ENCODE measurements at regions not wholly inside any gene's neighbourhood (a gene's known extent, or its start where the extent isn't known, plus 50 kb on each side); places are given as distances from the start of the nearest gene placed in this dataset.
"Not testable (repeated sequence)": the region's sequence is repeated elsewhere in the genome, so short reads cannot be mapped to it uniquely, and the experiment has no call there.

DNA sequence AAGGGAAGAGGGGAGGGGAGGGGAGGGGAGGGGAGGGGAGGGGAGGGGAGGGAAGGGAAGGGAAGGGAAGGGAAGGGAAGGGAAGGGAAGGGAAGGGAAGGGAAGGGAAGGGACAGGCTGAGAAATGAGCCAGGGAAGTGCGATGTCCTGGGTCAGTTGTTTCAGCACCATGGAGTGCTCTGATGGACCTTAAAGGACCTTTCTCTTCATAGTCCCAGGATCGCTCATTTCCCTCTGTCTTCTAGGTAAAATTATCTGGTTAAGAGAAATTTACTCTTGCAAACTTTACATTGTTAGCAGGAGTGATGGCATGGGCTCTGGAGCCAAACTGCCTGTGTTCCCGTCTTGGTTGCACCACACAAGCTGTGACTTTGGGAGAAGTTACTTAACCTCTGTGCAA is 357.8 kb downstream of the MATN1 start:
- DNase-seq (ENCODE audit: low read depth, low spot score), result no peak

DNA sequence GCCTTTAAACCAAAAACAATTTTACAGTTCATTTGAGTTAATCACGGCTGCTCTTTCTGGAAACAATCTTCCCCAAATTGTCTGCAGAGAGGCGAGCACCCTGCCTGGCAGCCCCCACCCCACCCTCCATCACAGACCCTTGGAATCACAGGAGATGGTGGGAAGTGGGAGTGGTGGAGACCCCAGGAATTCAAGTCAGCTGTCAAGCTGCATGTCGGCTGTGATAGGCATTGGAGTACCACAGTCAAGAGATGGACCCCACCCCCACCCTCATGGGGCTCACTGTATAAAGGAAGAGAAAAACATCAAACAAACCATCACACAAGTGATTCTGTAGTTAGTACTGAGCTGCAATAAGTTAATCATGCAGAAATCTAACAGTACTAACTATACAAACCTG is 360.4 kb downstream of the MATN1 start:
- no peak for DNase-seq (ENCODE audit: low read depth, low spot score)

DNA sequence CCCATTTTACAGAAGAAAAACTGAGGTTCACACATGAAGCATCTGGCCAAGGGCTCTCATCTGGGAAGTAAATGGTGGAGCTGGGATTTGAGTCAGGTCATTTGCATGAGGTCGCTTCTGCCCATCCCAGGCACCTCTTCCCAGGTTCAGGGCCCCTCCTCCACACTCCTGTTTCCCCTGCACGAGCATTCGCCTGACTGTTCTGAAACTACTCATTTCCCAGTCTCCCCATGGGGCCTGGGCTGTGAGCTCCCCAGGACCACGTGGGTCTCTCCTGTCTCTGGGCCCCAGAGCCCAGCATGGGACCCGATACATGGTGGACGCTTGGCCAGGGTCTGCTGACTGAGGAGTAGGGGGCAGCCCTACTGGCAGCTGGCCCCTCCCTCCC is 360.8 kb downstream of the MATN1 start:
- DNase-seq (ENCODE audit: low read depth, low spot score), result no peak

DNA sequence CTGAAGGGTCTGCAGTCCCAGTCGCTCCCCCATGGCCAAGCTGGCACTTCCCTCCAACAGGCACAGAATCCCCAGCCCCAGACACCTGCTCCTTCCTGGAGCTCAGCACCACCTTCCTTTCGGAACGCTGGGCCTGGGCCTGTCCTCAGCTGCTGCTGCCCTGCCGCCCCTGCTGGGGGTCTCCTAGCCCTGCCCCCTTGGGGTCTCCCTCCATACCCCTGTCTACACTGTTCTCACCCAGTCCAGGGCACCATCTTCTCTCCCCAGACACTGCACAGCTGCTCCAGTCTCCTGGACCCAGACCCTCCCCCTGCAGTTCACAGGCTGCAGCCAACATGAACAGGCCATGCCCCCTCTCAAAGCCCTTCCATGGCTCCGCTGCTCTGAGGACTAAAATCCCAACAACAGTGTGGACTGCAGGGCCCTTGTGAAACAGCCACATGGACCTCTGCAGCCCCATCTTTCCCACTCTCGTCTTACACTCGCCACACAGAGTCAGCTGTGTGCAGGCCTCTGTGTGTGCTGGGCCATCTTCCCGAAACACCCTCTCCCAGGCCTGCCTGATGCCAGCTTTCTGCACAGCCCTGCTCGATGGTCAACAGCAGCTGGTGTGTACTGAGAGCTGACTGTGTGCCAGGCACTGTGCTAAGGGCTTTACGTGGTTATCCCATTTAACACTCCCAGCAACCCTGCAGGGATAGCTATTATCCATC is 361.3 kb downstream of the MATN1 start:
- DNase-seq (ENCODE audit: low read depth, low spot score), result not testable (repeated sequence)

DNA sequence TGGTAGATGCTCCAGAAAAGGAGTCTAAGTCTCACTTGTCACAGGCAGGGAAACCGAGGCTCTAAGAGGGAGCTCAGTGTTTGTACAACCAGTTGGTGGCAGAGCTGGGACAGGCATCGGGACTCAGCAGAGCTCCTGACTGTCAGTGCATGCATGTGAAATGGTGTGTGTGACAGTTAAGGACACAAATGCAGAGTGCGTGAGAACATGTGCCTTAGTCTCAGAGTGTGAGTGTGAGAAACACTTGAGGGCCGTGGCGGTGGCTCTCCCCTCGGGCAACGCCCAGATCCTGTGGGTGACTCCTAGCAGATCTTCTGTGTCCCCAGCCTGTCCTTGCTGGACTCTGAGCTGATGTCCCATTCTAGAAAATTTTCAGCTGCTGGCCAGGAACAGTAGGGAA is 362.6 kb downstream of the MATN1 start:
- DNase-seq (ENCODE audit: low read depth, low spot score), result no peak

DNA sequence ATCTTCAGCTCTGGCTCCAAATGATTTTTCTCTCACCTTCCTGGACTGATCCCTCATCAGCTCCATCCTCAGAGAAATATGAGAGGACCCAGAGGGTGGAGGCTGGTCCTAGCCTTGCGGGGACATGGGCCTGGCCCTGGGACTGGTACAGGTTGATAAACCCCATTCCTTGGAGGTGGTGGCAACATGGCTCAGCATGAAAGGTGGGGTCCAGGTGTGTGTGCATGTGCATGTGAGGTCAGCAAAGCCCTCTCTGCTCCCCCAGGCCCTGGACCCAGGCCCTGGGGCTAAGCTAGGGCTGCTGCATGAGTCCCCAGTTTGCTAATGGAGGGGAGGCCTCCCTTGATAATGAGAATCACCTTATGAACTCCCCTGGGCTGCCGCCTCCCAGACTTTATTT is 363.1 kb downstream of the MATN1 start:
- DNase-seq (ENCODE audit: low read depth, low spot score), result no peak

DNA sequence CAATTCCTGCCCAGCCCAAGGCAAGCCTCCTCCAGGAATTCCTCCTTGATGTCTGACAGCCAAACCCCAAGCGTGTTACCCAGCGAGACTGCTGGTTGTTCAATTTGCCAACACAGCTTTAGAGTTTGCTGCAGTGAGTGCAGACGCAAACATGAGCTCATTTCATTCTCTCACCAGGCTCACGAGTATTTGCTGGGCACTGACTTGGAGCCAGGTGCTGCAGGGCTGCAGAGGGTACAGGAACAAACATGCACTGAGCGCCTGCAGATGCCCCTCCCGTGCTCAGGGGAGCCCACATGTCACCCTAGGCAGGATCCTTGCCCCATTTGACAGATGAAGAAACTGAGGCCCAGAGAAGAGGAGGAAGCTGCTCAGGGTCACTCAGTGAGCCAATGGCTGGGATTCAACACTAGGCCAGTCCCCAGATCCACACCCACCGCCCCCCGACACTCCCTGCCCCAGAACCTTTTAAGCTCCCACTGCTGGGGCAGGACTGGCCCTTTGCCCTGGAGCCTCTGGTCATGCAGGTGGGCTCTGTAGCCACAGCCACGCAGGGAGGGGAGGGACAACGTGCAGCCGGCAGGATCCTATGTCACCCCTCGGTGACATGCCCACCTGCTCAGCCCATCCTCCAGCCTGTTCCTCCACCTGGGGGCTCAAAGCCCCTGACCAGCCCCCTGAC is 363.7 kb downstream of the MATN1 start:
- DNase-seq (ENCODE audit: low read depth, low spot score), result no peak

DNA sequence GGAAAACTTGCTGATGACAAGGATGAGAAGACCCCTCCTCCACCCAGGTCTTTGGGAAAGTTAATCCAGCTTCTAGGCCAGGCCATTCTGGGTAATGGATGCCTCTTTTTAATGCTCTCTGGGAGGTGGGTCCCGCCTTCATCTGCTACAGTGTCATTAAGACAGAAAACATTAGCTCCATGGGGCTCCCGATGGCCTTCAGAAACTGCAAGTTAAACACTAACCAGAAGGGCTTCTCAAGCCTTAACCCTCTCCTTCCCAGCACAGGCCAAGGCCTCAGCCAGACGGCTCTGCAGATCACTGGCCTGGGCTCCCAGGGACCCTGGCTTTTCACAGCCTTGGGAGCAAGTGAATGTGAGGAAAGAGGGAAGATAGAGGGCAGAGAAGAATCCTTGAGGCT is 364.9 kb downstream of the MATN1 start:
- DNase-seq (ENCODE audit: low read depth, low spot score), result no peak

DNA sequence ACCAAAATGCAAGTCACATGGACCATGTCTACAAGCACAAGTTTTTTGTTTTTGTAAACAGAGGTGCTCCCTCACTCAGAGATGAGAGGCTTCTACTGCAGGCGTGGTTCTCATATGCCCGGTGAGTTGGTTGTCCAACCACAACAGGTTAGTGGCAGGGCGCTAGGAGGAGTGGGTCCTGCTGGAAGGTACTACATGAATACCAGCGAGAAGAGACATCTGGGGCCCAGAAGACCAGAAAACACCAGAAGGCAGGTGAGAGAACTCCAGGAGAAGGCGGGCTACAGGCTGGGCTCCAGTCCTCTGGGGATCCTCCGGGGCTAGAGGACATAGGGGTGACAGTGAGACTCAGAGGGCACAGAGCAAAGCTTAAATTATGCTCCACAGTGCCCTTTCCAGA is 366.5 kb downstream of the MATN1 start:
- DNase-seq (ENCODE audit: low read depth, low spot score), result no peak

DNA sequence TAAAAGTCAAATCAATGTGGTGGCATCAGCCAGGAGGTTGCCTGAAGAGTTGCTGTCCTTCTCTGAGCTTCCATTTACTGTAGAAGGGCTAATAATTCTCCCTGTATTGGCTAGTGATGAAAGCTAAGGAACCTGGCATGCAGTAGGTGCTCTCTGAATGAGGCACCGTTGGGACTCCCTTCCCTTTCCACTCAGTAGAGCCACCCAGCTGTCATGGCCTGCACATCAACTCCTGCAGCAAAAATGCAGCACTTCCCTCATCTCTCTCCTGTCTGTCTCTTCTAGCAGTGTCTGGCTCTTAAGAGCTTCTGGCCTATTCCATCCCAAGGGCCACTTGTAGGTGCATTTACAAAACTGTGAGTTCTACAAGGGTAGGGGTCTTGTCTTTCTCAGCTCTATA is 369.0 kb downstream of the MATN1 start:
- DNase-seq (ENCODE audit: low read depth, low spot score), result no peak

DNA sequence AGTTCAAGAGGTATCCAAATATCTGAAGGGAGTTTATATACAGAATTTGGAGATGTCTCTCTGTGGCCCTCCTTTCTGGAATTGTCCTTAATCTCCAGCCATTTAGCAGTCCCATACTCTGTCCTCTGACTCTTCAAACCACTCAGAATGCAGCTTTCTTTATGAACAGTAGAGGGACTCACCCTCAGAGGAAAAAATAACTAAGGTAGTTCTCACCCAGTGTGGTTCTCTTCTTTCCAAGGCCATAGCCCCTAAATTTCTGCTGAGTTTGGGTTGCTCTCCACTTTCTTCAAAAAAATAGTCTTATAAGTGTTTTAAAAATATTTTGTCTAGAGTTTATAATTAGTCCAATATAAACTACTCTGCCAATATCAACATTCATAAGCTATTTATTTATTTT is 369.7 kb downstream of the MATN1 start:
- DNase-seq (ENCODE audit: low read depth, low spot score), result no peak

DNA sequence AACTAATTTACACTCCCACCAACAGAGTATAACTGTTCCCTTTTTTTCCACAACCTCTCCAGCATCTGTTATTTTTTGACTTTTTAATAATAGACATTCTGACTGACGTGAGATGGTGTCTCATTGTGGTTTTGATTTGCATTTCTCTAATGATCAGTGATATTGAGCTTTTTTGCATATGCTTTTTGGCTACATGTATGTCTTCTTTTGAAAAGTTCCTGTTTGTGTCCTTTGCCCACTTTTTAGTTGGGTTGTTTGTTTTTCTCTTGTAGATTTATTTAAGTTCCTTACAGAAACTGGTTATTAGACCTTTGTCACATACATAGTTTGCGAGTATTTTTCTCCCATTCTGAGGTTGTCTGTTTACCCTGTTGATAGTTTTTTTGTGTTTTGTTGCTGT is 375.2 kb downstream of the MATN1 start:
- no peak for DNase-seq (ENCODE audit: low read depth, low spot score)

DNA sequence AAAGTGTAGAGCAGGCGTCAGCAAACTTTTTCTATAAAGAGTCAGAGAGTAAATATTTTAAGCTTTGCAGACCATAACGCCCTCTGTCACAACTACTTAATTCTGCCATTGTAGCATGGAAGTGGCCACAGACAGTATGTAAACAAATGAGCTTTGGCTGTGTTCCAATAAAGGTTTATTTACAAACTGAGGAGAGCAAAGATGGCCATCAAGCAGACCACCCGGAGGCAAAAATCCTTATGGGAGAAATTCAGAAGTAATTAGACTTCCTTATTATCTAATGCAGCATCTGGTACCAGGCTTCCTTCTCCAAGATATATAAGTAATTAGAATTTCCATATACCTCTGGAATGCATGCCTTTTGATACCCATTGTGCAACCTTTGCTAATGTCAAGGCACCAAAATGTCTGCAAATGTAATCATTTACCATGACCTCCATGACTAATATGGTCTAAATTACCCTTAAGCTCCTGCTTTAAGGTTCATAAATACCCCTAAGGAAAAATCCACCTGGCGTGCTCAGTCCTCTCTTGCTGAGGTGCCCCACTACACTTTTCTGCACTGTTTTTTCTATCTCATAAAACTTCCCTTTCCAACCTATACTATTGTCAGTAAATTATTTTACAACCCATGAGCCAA is 377.8 kb downstream of the MATN1 start:
- no peak for DNase-seq (ENCODE audit: low read depth, low spot score)

DNA sequence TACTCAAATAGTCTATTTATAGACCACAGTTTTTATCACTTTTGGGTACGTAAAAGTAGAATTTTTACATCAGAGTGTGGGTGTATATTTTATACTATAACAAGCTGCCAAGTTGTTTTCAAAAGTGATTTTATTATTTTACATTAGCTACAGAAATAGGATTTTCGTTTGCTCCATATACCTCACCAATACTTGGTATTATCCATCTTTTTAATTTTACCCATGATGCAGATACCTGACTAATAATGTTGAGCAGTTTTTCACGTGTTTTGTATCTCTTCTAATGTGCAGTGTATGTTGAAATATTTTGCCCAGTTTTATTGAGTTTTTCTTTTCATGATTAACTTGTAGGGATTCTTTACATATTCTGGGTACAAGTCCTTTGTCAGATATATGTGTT is 379.8 kb downstream of the MATN1 start:
- no peak for DNase-seq (ENCODE audit: low read depth, low spot score)

DNA sequence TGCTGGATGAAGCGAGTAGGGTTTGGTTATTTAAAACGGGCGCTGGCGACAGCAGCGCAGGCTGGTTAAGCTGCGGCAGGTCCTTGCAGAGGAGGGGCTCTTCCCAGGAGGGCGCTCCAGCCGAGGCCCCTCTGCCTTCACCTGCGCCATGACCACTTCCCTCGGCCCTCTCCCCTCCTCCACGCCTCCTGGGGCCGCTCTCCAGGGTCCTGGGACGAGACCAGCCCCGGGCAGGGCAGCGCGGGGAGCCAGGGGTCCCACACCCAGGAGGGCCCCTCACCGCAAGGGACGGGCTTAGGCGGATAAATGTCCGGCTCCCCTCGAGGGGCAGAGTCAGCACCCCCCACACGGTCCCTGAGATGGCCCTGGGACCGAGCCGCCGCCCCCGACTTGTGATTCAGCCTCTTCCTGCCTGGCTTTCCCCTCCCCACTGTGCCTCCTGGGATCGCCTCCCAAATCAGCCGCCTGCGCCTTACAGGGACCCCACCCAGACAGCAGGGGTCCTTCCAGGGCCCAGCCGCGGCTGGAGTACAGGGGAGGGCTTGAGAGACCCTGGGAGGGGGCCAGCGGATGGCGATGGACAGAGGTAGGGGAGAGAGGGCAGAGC is 380.7 kb downstream of the MATN1 start:
- no peak for DNase-seq (ENCODE audit: low read depth, low spot score)

DNA sequence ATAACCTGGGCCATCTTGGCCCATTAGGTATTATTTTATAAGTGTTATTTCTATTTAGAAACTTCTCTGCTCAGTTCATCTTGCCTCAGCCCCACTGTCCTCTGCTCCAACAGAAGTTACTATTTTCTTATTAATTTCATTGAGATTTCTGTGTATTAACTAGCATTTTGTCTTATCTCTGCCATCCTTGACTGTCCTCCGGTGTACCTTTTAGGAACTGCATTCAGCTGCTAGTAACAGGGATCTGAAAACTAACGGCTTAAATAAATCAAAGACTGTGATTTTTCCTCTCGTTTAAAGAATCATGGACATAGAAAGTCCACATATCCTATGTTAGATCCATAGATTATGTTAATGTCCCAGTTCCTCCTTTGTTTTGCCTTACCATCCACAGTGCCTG is 382.5 kb downstream of the MATN1 start:
- no peak for DNase-seq (ENCODE audit: low read depth, low spot score)

DNA sequence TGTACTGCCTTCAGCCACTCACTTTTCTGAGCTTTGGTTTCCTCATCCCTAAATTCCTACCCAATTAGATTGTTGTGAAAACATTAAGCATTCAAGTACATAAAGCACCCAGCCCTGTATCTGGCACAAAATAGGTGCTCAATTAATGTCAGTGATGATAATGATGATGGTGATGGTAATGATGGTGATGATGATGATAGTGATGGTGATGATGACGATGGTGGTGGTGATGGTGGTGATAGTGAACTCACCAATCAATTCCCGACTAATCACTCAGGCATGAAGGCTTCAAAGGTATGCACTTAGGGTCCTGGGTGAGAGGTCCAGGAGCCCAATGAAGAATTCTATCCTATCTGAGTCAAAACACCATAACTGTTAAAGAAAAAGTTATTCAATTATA is 383.5 kb downstream of the MATN1 start:
- DNase-seq (ENCODE audit: low read depth, low spot score), result no peak

DNA sequence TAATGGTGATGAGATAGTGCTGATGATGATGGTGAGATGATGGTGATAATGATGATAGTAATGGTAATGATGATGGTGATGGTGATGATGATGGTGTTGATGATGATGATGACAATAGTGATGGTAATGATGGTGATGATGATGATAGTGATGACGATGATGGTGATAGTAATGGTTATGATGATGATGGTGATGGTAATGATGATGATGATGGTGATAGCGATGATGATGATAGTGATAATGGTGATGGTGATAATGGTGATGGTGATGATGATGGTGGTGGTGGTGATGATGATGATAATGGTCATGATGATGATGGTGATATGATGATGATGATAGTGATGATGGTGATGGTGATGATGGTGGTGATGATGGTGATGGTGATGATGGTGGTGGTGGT is 384.6 kb downstream of the MATN1 start:
- no peak for DNase-seq (ENCODE audit: low read depth, low spot score)

DNA sequence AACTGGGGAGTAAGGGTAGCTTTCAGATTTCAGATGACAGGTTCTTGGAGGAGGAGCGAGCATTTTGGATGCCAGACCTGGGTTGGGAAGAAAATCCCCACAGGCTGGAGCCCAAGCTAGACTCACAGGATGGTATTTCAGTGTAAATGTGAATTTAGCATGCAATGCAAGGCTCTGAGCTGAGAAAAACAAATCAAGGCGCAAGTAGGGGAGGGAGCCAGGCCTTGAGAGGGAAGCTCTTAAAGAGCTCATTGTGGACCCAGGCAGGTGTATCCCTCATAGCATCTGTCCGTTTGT is 386.1 kb downstream of the MATN1 start:
- no peak for DNase-seq (ENCODE audit: low read depth, low spot score)

DNA sequence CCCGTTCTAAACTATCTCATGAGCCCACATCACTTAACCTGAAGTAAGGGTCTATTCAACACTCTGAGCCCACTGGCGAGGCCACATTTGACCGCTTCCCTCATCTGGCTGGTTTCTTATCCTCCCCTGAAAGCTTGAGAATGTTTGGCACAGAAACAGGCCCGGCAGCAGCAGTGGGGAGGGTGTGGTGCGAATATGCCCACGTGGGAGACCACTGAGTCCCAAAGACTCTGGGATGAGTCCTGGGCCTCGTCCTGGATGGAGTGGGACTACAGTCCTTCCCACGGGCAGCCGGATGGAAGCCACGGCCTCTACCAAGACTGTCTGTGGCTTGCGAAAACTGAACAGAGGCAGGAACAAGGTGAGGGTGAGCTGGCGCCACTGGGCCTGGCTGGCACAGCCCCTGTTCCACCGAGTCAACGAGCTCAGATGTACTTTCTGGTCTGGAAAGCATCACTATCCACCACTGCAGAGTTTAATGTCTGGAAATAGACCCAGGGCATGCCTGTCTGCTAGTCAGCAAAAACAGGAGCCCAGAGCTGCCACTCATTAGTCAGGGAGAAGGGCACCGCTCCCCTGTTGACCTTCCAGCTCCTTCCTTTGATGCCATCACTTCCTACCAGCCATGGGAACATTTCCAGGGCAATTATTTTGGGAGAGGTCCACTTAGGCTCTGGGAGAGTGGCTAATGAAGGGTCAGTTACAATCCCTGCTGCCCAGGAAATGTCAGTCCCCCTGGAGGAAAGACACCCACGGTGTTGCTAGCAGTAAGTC is 386.6 kb downstream of the MATN1 start:
- no peak for DNase-seq (ENCODE audit: low read depth, low spot score)

DNA sequence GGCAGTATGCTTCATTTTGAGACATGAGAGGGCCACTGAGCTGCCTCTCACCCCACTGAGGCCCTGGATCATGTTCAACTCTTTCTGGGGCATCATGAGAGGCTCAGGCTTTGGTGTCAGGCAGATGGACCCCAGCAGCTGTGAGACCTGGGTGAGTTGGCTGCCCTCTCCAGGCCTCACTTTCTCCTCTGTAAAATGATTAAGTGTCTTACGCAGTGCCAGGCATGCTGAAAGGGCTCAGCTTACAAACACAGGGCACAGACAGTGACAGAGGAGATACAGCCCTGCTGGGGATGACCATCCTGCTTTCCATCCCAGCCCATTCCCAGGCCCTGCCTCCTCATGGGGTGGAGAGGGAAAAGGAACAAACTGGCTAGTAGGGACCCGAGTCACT is 387.4 kb downstream of the MATN1 start:
- no peak for DNase-seq (ENCODE audit: low read depth, low spot score)

DNA sequence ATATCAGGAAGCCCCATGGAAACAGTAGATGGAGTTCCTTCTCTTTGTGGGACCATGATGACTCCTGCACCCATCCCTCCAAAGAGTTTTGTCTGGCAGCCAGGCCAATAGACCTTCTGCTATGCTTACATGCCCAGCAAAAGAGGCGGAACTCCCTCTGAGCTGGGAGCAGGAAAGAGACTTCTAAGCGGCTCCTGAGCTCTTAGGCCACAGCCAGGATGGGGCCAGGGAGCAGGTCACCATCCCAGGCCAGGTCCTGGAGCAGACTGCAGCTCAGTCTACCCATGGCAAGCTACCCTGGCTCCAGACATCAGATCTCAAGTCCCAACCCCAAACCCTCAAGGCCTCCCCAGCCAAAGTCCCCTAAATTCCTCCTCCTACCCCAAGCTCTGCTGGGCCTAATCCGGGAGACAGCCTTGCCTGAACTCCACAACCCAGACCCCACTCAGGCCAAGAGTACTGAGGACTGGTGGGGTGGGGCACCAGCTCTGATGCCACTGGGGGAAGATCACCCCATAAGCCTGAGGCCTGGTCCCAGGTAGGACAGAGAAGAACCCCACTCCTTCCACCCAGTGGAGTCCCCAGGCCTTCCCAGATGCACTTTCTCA is 387.9 kb downstream of the MATN1 start:
- no peak for DNase-seq (ENCODE audit: low read depth, low spot score)

Measured in iPS DF 19.7 (cell line).